Right ventricle myocardium inferior (tissue), 1 donor: ENCODE measurements at regions not wholly inside any gene's neighbourhood (a gene's known extent, or its start where the extent isn't known, plus 50 kb on each side); places are given as distances from the start of the nearest gene placed in this dataset.

Experiments used
- ATAC-seq: fragments of 200-7000 bp; cut with Tn5 transposase; one replicate; pipeline ENCODE4 v1.9.1; 2020; ENCODE audit warnings: mild to moderate bottlenecking, moderate library complexity
- DNase-seq: peaks from one replicate; pipeline ENCODE4 v3.0.0; 2021; ENCODE audit errors: missing footprints
- intact Hi-C: fragments of 100-400 bp; cut with DNase I; formaldehyde crosslinking; loops from one replicate; pipeline ENCODE4 v1.11.0; 2022
- donor health status: DM: no; HTN: yes; CAD: no; lungs with severe emphysema.

- intact Hi-C loops: no loop called here
- peak; percentile 8 for ATAC-seq
Measured at GRCh38 chr13:39269004-39269403, 230.7 kb downstream of the NHLRC3 start.

GRCh38 chr13:39269411-39269810 is 231.2 kb downstream of the NHLRC3 start:
- intact Hi-C loops: no loop called here
- ATAC-seq: peak; percentile 44
- no peak for DNase-seq

More at GRCh38 chr13:39269004-39269403, 230.7 kb downstream of the NHLRC3 start:
- no peak for DNase-seq

- ATAC-seq (no peak), DNase-seq (no peak)
- intact Hi-C loops: loop anchor here (5.0 kb wide), 2 partner anchors 124 to 144 kb away; no protein-coding TSS in a partner anchor
Measured at GRCh38 chr13:39272994-39273393, 234.7 kb downstream of the NHLRC3 start.

GRCh38 chr13:39273953-39274738 is 235.9 kb downstream of the NHLRC3 start:
- ATAC-seq (peak; percentile 50), DNase-seq (no peak)
- intact Hi-C loops: loop anchor here (2.0 to 5.0 kb wide), 4 partner anchors 123 to 339 kb away; partner anchors contain the start of gene LHFPL6

- no peak for DNase-seq
- intact Hi-C loops: loop anchor here (2.0 to 5.0 kb wide), 5 partner anchors 37 to 338 kb away; partner anchors contain the start of gene LHFPL6
- peak; percentile 16 for ATAC-seq
Measured at GRCh38 chr13:39274739-39275325, 236.6 kb downstream of the NHLRC3 start.

GRCh38 chr13:39279077-39279476 is 240.8 kb downstream of the NHLRC3 start:
- intact Hi-C loops: loop anchor here (5.0 kb wide), 1 partner anchor 33 kb away; no protein-coding TSS in a partner anchor
- ATAC-seq (no peak), DNase-seq (no peak)

GRCh38 chr13:39281539-39282150 is 243.4 kb downstream of the NHLRC3 start:
- ATAC-seq (peak; percentile 47), DNase-seq (no peak)
- intact Hi-C loops: no loop called here

GRCh38 chr13:39282400-39282972 is 244.2 kb downstream of the NHLRC3 start:
- ATAC-seq: peak; percentile 16
- intact Hi-C loops: no loop called here
- no peak for DNase-seq

- intact Hi-C loops: no loop called here
- no peak for DNase-seq
- no peak for ATAC-seq
Measured at GRCh38 chr13:39283072-39283471, 244.8 kb downstream of the NHLRC3 start.

- ATAC-seq: peak; percentile 81
- DNase-seq: no peak
- intact Hi-C loops: no loop called here
Measured at GRCh38 chr13:39284801-39285388, 246.6 kb downstream of the NHLRC3 start.
